GM12878 (cell line): ENCODE measurements at regions not wholly inside any gene's neighbourhood (a gene's known extent, or its start where the extent isn't known, plus 50 kb on each side); places are given as distances from the start of the nearest gene placed in this dataset.

Experiments
- ATAC-seq: fragments of 200-7000 bp; cut with Tn5 transposase; 3 replicates; pipeline ENCODE4 v1.9.1; 2020; ENCODE audit warnings: mild to moderate bottlenecking, moderate library complexity
- BruUV-seq: library from RNA; stranded (reverse); fragments of 400-500 nt; replicated peaks from 2 replicates; lab custom pipeline; 2021; lab: Mats Ljungman, UMichigan
- CTCF ChIA-PET: fragments of 300-600 bp; sonication (Branson Sonifier 250); formaldehyde crosslinking; extraction: SDS; loops from one replicate; lab custom pipeline; 2021; ENCODE audit warnings: inconsistent platforms; lab: Yijun Ruan, JAX
- POLR2A ChIA-PET: fragments of 350-600 bp; formaldehyde crosslinking; extraction: SDS; loops from one replicate; lab custom pipeline; 2021; ENCODE audit warnings: inconsistent platforms; lab: Charles Lee
- RAD21 ChIA-PET: fragments of 300-600 bp; sonication (Branson Sonifier 250); formaldehyde crosslinking; loops from one replicate; lab custom pipeline; 2023; ENCODE audit warnings: antibody characterized with exemption; ENCODE audit not compliant: unreplicated experiment; lab: Charles Lee
- SMC1A ChIA-PET: fragments of 300-600 bp; sonication (Branson Sonifier 250); formaldehyde crosslinking; loops from one replicate; lab custom pipeline; 2023; ENCODE audit not compliant: unreplicated experiment, uncharacterized antibody; lab: Charles Lee
- DNase-seq: peaks from one replicate; pipeline ENCODE4 v3.0.0-alpha.2; 2011; ENCODE audit warnings: low read depth, low spot score
- FAIRE-seq: peaks from 3 replicates; lab custom pipeline; 2011; peaks lifted over from hg19 to GRCh38; lab: Jason Lieb, UNC
- H2AFZ ChIP-seq: 2 replicates; pipeline ENCODE4 v1.6.0; 2011; ENCODE audit warnings: low read depth, low read length, control low read depth; ENCODE audit not compliant: control insufficient read depth
- H3K27ac ChIP-seq: 2 replicates; pipeline ENCODE4 v1.5.1; 2011; ENCODE audit warnings: control low read depth; ENCODE audit not compliant: control insufficient read depth, insufficient read depth
- H3K27me3 ChIP-seq, 2 experiments: replicated peaks in 1 of 2; 2 replicates each; pipeline versions ENCODE4 v1.6.0 to v1.6.1; 2011; ENCODE audit warnings: low read length in 1 of 2; ENCODE audit not compliant: control insufficient read depth in 2 of 2, insufficient read depth in 2 of 2
- H3K36me3 ChIP-seq, 2 experiments: 2 replicates each; pipeline ENCODE4 v1.5.1; 2011; ENCODE audit warnings: low read length in 1 of 2; ENCODE audit not compliant: control insufficient read depth in 2 of 2, insufficient read depth in 2 of 2
- H3K4me1 ChIP-seq: 2 replicates; pipeline ENCODE4 v1.6.1; 2011; ENCODE audit warnings: mild to moderate bottlenecking, low read length, moderate library complexity, mixed read lengths; ENCODE audit not compliant: control insufficient read depth, insufficient read depth
- H3K4me2 ChIP-seq: 2 replicates; pipeline ENCODE4 v1.6.0; 2011; ENCODE audit warnings: control low read depth; ENCODE audit not compliant: control insufficient read depth, insufficient read depth
- H3K4me3 ChIP-seq: fragments of 200-600 bp; sonication (generic); 2 replicates; pipeline ENCODE4 v1.5.1; 2016
- H3K79me2 ChIP-seq: 2 replicates; pipeline ENCODE4 v1.6.0; 2011; ENCODE audit warnings: low read length; ENCODE audit not compliant: control insufficient read depth, insufficient read depth
- H3K9ac ChIP-seq: 2 replicates; pipeline ENCODE4 v1.8.0; 2011; ENCODE audit warnings: low read length, control low read depth, mixed read lengths; ENCODE audit not compliant: control insufficient read depth, insufficient read depth
- H3K9me3 ChIP-seq: replicated peaks from 3 replicates; pipeline ENCODE4 v1.5.1; 2011; ENCODE audit warnings: mild to moderate bottlenecking, low read length; ENCODE audit not compliant: control insufficient read depth, insufficient read depth
- H4K20me1 ChIP-seq: 2 replicates; pipeline ENCODE4 v1.6.0; 2011; ENCODE audit not compliant: control insufficient read depth, insufficient read depth
- CHD1 ChIP-seq: IDR thresholded peaks from 2 replicates; pipeline ENCODE4 v1.6.1; 2012; ENCODE audit warnings: low read depth, low read length, improper control_type of control experiment
- EZH2 ChIP-seq: IDR thresholded peaks from 2 replicates; pipeline ENCODE4 v1.6.1; 2012; ENCODE audit warnings: low read depth, mild to moderate bottlenecking, control low read depth, inconsistent platforms, low read length, borderline replicate concordance; ENCODE audit not compliant: control insufficient read depth
- HDAC6 ChIP-seq: fragments of 200-600 bp; sonication (generic); IDR thresholded peaks from one replicate; pipeline ENCODE4 v1.8.0; 2017; ENCODE audit warnings: antibody characterized with exemption; ENCODE audit not compliant: unreplicated experiment
- IRF4 ChIP-seq: IDR thresholded peaks from 2 replicates; pipeline ENCODE4 v1.6.1; 2011; ENCODE audit warnings: low read depth, low read length
- MYB ChIP-seq: fragments of 150-350 bp; IDR thresholded peaks from 2 replicates; pipeline ENCODE4 v1.6.1; 2014; ENCODE audit warnings: mild to moderate bottlenecking, low read depth, low read length, borderline replicate concordance
- NR2C2 ChIP-seq: IDR thresholded peaks from 2 replicates; pipeline ENCODE4 v1.6.1; 2011; ENCODE audit warnings: borderline replicate concordance, low read depth; ENCODE audit not compliant: control insufficient read depth, insufficient read length
- NRF1 ChIP-seq: conservative IDR thresholded peaks from 2 replicates; pipeline ENCODE4 v1.6.1; 2011; ENCODE audit warnings: mild to moderate bottlenecking, low read depth, low read length, improper control_type of control experiment
- POLR2AphosphoS2 ChIP-seq: IDR thresholded peaks from 2 replicates; pipeline ENCODE4 v1.6.1; 2011; ENCODE audit warnings: low read depth, mild to moderate bottlenecking, low read length, improper control_type of control experiment, moderate library complexity
- RUNX3 ChIP-seq: IDR thresholded peaks from 2 replicates; pipeline ENCODE4 v1.6.1; 2012; ENCODE audit warnings: low read length, inconsistent platforms
- SRF ChIP-seq, 2 experiments: IDR thresholded peaks; 2 replicates each; pipeline ENCODE4 v1.6.1; 2011; ENCODE audit warnings: low read depth in 2 of 2, low read length in 2 of 2, mild to moderate bottlenecking in 1 of 2, moderate library complexity in 1 of 2
- STAT3 ChIP-seq: IDR thresholded peaks from 2 replicates; pipeline ENCODE4 v1.6.1; 2011; ENCODE audit warnings: low read depth, low read length, improper control_type of control experiment
- ZNF217 ChIP-seq: fragments of 450-650 bp; IDR thresholded peaks from 2 replicates; pipeline ENCODE4 v1.6.1; 2017; ENCODE audit warnings: antibody characterized with exemption, mild to moderate bottlenecking
- WGBS: methylation state at CpG from one replicate; pipeline ENCODE4 v1.1.6; 2016; ENCODE audit warnings: low lambda C conversion rate; ENCODE audit not compliant: insufficient replicate concordance, insufficient coverage; ENCODE audit errors: missing lambda C conversion rate; 5-methylcytosine and 5-hydroxymethylcytosine counted together
- in situ Hi-C: fragments of 300-500 bp; cut with MboI; formaldehyde crosslinking; loops from 9 replicates; pipeline ENCODE4 v1.14.3; 2018; ENCODE audit warnings: mixed read lengths
- intact Hi-C: fragments of 100-400 bp; cut with micrococcal nuclease; formaldehyde crosslinking; loops from one replicate; pipeline ENCODE4 v1.14.2; 2022; ENCODE audit not compliant: unreplicated experiment

- BruUV-seq: no TSS peak
- no peak overlapping the region for H3K4me2 ChIP-seq
- intact Hi-C loops: no loop called here
- H3K4me1 ChIP-seq: no peaks in the 10 kb centered on the region
- no peak overlapping the region for H3K27ac ChIP-seq
- H3K79me2 ChIP-seq: no peaks in the 10 kb centered on the region
- in situ Hi-C loops: no loop called here
- DNase-seq (no peak), FAIRE-seq (no peak), ATAC-seq (no peak)
- no peaks in the 10 kb centered on the region for H3K27me3 ChIP-seq
- RAD21 ChIA-PET: no interaction called here
- POLR2A ChIA-PET: interaction anchor here (0.6 to 1.3 kb wide), 3 partner anchors 11 to 47 kb away, joined by 3 to 5 read pairs (median 4); no protein-coding TSS in a partner anchor
- 0% methylated on average over 3 of the region's 3 CpGs for WGBS
- no peak overlapping the region for H3K4me3 ChIP-seq
- TF ChIP-seq NR2C2 (no peak), IRF4 (no peak), SRF (IDR thresholded peaks at IDR 0.05; ENCODE audit: low read depth in 2 of 2, low read length in 2 of 2) (no peak), POLR2AphosphoS2 (no peak), HDAC6 (no peak), ZNF217 (no peak), RUNX3 (no peak), STAT3 (no peak)
- SMC1A ChIA-PET: interaction anchor here (1.2 to 1.6 kb wide), 3 partner anchors 11 to 86 kb away, joined by 3 to 4 read pairs (median 4); no protein-coding TSS in a partner anchor
- CTCF ChIA-PET: interaction anchor here (0.7 to 1.6 kb wide), 3 partner anchors 9 to 267 kb away, joined by 3 read pairs; no protein-coding TSS in a partner anchor
- H4K20me1 ChIP-seq: no peaks in the 10 kb centered on the region
- no peak overlapping the region for H2AFZ ChIP-seq
- no peaks in the 10 kb centered on the region; the same call in 1 of the 3 replicates for H3K9me3 ChIP-seq
- no peak overlapping the region for H3K9ac ChIP-seq
- H3K36me3 ChIP-seq: no peaks in the 10 kb centered on the region
Measured at GRCh38 chr15:96020797-96021196, 309.7 kb upstream of the NR2F2 start.

- RAD21 ChIA-PET: interaction anchor here (0.9 to 1.3 kb wide), 3 partner anchors 10 to 25 kb away, joined by 3 to 4 read pairs (median 4); no protein-coding TSS in a partner anchor
- H3K27ac ChIP-seq: no peak overlapping the region
- no peaks in the 10 kb centered on the region for H4K20me1 ChIP-seq
- H2AFZ ChIP-seq: no peak overlapping the region
- CTCF ChIA-PET: interaction anchor here (0.7 to 1.2 kb wide), 2 partner anchors 10 to 31 kb away, joined by 3 read pairs; no protein-coding TSS in a partner anchor
- no peak for TF ChIP-seq CHD1
- TF ChIP-seq NRF1: no peak
- no peak for TF ChIP-seq MYB
- TF ChIP-seq EZH2: no peak
- intact Hi-C loops (no loop called here), in situ Hi-C loops (no loop called here)
- no peak overlapping the region for H3K4me3 ChIP-seq
- SMC1A ChIA-PET: interaction anchor here (0.6 to 1.7 kb wide), 10 partner anchors 9 to 122 kb away, joined by 3 to 12 read pairs (median 4); no protein-coding TSS in a partner anchor
- no peak overlapping the region for H3K4me2 ChIP-seq
- DNase-seq (no peak), FAIRE-seq (no peak), ATAC-seq (no peak)
- H3K79me2 ChIP-seq: no peaks in the 10 kb centered on the region
- H3K36me3 ChIP-seq: no peaks in the 10 kb centered on the region
- BruUV-seq: no TSS peak
- no peaks in the 10 kb centered on the region; the same call in 1 of the 3 replicates for H3K9me3 ChIP-seq
- H3K4me1 ChIP-seq: no peaks in the 10 kb centered on the region
- no peak overlapping the region for H3K9ac ChIP-seq
- POLR2A ChIA-PET: interaction anchor here (1.0 kb wide), 1 partner anchor 189 kb away, joined by 3 read pairs; no protein-coding TSS in a partner anchor
- H3K27me3 ChIP-seq: no peaks in the 10 kb centered on the region
Measured at GRCh38 chr15:96023081-96023480, 307.4 kb upstream of the NR2F2 start.
